Chondrocyte (in vitro differentiated cells): ENCODE measurements at regions not wholly inside any gene's neighbourhood (a gene's known extent, or its start where the extent isn't known, plus 50 kb on each side); places are given as distances from the start of the nearest gene placed in this dataset.

Experiments used
- DNase-seq: peaks from one replicate; pipeline ENCODE4 v3.0.0; 2021; ENCODE audit warnings: mixed read lengths, low spot score
- H3K27ac Mint-ChIP-seq: one replicate; pipeline ENCODE4 v1.8.0; 2021; ENCODE audit warnings: mild to moderate bottlenecking, moderate library complexity, mixed read lengths; ENCODE audit not compliant: unreplicated experiment
- H3K27me3 Mint-ChIP-seq: 2 replicates; pipeline ENCODE4 v1.8.0; 2021; ENCODE audit warnings: low read depth, mixed read lengths
- H3K36me3 Mint-ChIP-seq: 2 replicates; pipeline ENCODE4 v1.8.0; 2021; ENCODE audit warnings: low read depth, mixed read lengths
- H3K4me1 Mint-ChIP-seq: 2 replicates; pipeline ENCODE4 v1.8.0; 2021; ENCODE audit warnings: low read depth, mild to moderate bottlenecking, mixed read lengths
- H3K4me3 Mint-ChIP-seq: one replicate; pipeline ENCODE4 v1.8.0; 2021; ENCODE audit warnings: mild to moderate bottlenecking, moderate library complexity, mixed read lengths; ENCODE audit not compliant: unreplicated experiment
- H3K9me3 Mint-ChIP-seq: 2 replicates; pipeline ENCODE4 v1.8.0; 2021; ENCODE audit warnings: low read depth, mixed read lengths
- CTCF ChIP-seq: fragments of 200-600 bp; sonication (generic); IDR thresholded peaks from 2 replicates; pipeline ENCODE4 v1.5.0; 2021; ENCODE audit warnings: antibody characterized with exemption, mild to moderate bottlenecking, moderate library complexity

GRCh38 chr11:130796828-130797227, 119.5 kb downstream of the SNX19 start:
- DNase-seq = no peak
- peaks cover 5% of the 10 kb centered on the region for H3K9me3 Mint-ChIP-seq
- H3K4me1 Mint-ChIP-seq = peaks cover 14% of the 10 kb centered on the region
- H3K27me3 Mint-ChIP-seq = no peaks in the 10 kb centered on the region
- TF ChIP-seq CTCF = no peak
- H3K4me3 Mint-ChIP-seq = no peak overlapping the region
- no peak overlapping the region for H3K27ac Mint-ChIP-seq
- H3K36me3 Mint-ChIP-seq = no peaks in the 10 kb centered on the region

GRCh38 chr11:130798280-130798679, 118.0 kb downstream of the SNX19 start:
- Mint-ChIP-seq H3K27ac (peak overlapping the region; percentile 38), H3K36me3 (no peaks in the 10 kb centered on the region), H3K4me3 (no peak overlapping the region), H3K27me3 (no peaks in the 10 kb centered on the region), H3K9me3 (peaks cover 5% of the 10 kb centered on the region), H3K4me1 (peaks cover 28% of the 10 kb centered on the region)
- no peak for TF ChIP-seq CTCF
- DNase-seq = no peak

GRCh38 chr11:130798801-130799200, 117.5 kb downstream of the SNX19 start:
- Mint-ChIP-seq H3K36me3 (no peaks in the 10 kb centered on the region), H3K9me3 (peaks cover 5% of the 10 kb centered on the region), H3K27me3 (no peaks in the 10 kb centered on the region), H3K27ac (peak overlapping the region; percentile 17), H3K4me1 (peaks cover 30% of the 10 kb centered on the region), H3K4me3 (no peak overlapping the region)
- TF ChIP-seq CTCF = no peak
- no peak for DNase-seq

- peaks cover 5% of the 10 kb centered on the region for H3K9me3 Mint-ChIP-seq
- DNase-seq = no peak
- TF ChIP-seq CTCF = no peak
- no peak overlapping the region for H3K27ac Mint-ChIP-seq
- H3K4me1 Mint-ChIP-seq = peaks cover 33% of the 10 kb centered on the region
- H3K27me3 Mint-ChIP-seq = no peaks in the 10 kb centered on the region
- H3K36me3 Mint-ChIP-seq = no peaks in the 10 kb centered on the region
- H3K4me3 Mint-ChIP-seq = no peak overlapping the region
Observed at GRCh38 chr11:130801333-130802122, 114.8 kb downstream of the SNX19 start.

GRCh38 chr11:130802567-130802966, 113.7 kb downstream of the SNX19 start:
- Mint-ChIP-seq H3K27me3 (no peaks in the 10 kb centered on the region), H3K9me3 (peaks cover 5% of the 10 kb centered on the region), H3K4me1 (peaks cover 33% of the 10 kb centered on the region), H3K36me3 (no peaks in the 10 kb centered on the region), H3K4me3 (no peak overlapping the region), H3K27ac (no peak overlapping the region)
- DNase-seq = no peak
- no peak for TF ChIP-seq CTCF
